ENCODE measurements at regions not wholly inside any gene's neighbourhood (a gene's known extent, or its start where the extent isn't known, plus 50 kb on each side); places are given as distances from the start of the nearest gene placed in this dataset.

DNA sequence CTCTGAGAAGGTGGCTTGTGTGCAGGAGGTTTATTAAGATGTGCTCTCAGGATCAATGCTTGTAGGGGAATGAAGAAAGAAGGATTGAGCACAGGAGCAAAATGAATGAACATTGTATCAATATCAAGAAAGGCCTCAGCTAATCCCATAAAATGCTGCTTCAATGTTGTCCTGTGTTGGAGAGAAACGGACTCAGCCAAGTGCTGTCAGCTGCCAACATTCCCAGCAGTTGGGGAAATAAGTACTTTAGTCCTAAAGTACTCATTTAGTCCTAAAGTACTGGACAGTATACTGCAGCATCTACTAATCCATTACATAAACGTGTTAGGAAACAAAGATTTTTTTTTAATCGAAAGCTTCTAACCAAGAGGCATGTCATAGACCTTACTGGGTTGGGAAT lies 255.9 kb downstream of the SEC23A start:
- TF ChIP-seq GATA2 (IDR thresholded peaks at IDR 0.05; ENCODE audit: low read depth, low read length) (no peak), GATA3 (IDR thresholded peaks at IDR 0.05; ENCODE audit: low read depth, low read length) (no peak)

Data from SH-SY5Y (cell line).